GM12891 (cell line): ENCODE measurements at regions not wholly inside any gene's neighbourhood (a gene's known extent, or its start where the extent isn't known, plus 50 kb on each side); places are given as distances from the start of the nearest gene placed in this dataset.

Source experiments
- DNase-seq: peaks from one replicate; pipeline ENCODE4 v3.0.0; 2011; ENCODE audit warnings: low spot score; ENCODE audit not compliant: insufficient read length
- FAIRE-seq: peaks from 2 replicates; lab custom pipeline; 2011; peaks lifted over from hg19 to GRCh38; lab: Jason Lieb, UNC
- PAX5 ChIP-seq: IDR thresholded peaks from 2 replicates; pipeline ENCODE4 v1.6.1; 2011; ENCODE audit warnings: low read length, moderate library complexity, mild to moderate bottlenecking; ENCODE audit not compliant: insufficient read depth, severe bottlenecking
- POLR2A ChIP-seq: IDR thresholded peaks from 2 replicates; pipeline ENCODE4 v1.6.1; 2011; ENCODE audit warnings: low read depth, low read length, control low read depth
- POLR2AphosphoS5 ChIP-seq: IDR thresholded peaks from 2 replicates; pipeline ENCODE4 v1.6.1; 2011; ENCODE audit warnings: low read depth, low read length, control low read depth
- POU2F2 ChIP-seq: IDR thresholded peaks from 2 replicates; pipeline ENCODE4 v1.6.1; 2011; ENCODE audit warnings: low read depth, mild to moderate bottlenecking, control low read depth, low read length, moderate library complexity
- SPI1 ChIP-seq: IDR thresholded peaks from 2 replicates; pipeline ENCODE4 v1.6.1; 2011; ENCODE audit warnings: low read depth, low read length, control low read depth
- TAF1 ChIP-seq: IDR thresholded peaks from 2 replicates; pipeline ENCODE4 v1.6.1; 2011; ENCODE audit warnings: low read depth, low read length, control low read depth

DNA sequence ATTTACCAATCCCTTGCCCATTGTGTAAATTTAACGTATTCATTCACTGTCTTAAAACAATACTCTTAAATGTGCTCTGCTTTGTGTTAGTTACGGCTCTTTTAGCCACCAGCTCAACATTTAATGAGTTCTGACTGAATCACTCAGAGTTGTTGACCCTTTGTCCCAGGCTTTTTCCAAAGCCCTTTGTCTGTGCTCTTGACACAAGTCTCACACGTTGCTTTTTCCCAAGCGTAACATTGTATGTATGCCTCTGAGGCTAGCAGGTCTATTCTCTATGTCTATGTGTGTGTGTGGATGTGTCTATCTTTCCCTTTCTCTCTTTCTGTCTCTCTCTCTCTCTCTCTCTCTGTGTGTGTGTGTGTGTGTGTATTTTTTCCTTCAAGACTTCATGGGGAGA is 435.4 kb upstream of the GOLIM4 start:
- no peak for FAIRE-seq
- DNase-seq = no peak
- no peak for TF ChIP-seq PAX5
- TF ChIP-seq SPI1 = no peak
- TF ChIP-seq TAF1 = no peak
- TF ChIP-seq POLR2AphosphoS5 = no peak
- no peak for TF ChIP-seq POLR2A
- TF ChIP-seq POU2F2 = no peak

GRCh38 chr3:168524129-168524528 is 428.4 kb upstream of the GOLIM4 start:
- TF ChIP-seq POLR2A = no peak
- DNase-seq (no peak), FAIRE-seq (no peak)

DNA sequence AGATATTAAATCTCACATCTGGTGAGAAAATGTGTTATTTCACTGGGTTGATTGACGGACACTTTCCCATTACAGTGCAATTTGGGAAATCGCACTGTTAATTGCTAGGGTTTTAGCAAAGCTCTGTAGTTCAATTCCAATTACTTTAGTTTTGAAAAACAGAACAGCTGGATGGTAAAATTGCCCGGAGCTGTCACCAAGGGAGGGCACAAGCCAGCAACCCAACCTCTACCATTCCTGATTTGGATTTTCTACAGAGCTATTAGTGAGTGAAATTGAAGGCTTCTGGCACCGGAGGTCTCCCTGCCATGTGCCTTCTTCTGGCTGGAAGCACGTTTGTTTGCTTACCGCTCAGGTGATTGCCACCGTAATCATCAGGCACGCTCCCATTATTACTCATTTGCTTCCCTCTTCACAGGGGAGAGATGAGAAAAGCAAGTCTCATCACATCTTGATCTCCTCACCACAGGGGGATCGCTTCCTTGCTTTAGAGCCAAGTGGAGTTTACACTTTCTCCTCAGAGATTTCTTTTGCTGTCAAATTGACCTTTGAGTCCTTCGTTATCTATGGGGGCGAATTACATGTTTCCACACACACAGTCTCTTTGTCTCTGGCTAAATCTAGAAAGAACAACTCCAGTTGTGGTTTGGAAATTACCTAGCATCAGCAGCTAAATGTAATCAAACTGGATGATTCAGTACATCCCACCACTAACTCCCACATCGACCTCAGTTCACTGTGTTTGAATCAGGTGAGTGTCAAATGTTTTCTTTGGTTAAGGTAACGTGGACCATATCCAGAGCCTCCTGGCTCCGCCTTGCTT is 421.7 kb upstream of the GOLIM4 start:
- FAIRE-seq (no peak), DNase-seq (no peak)
- no peak for TF ChIP-seq SPI1
- no peak for TF ChIP-seq POU2F2

DNA sequence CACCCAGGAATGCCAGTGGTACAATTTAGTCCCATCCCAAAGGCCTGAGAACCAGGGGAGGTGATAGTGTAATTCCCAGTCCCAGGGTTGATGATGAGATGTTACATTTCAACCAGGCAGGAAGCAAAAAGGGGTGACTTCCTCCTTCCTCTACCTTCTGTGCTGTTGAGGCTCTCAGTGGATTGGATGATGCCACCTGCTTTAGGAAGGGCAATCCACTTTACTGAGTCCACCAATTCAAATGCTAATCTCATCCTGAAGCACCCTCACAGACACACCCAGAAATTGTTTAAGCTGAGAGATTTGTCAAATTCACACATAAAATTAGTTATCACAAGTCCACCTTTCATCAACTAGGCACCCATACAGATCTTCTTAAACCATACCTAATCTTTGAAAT is 418.5 kb upstream of the GOLIM4 start:
- no peak for TF ChIP-seq POLR2AphosphoS5
- no peak for TF ChIP-seq POU2F2
- TF ChIP-seq SPI1 = no peak
- TF ChIP-seq TAF1 = no peak
- TF ChIP-seq PAX5 = no peak
- no peak for TF ChIP-seq POLR2A
- DNase-seq (no peak), FAIRE-seq (no peak)

DNA sequence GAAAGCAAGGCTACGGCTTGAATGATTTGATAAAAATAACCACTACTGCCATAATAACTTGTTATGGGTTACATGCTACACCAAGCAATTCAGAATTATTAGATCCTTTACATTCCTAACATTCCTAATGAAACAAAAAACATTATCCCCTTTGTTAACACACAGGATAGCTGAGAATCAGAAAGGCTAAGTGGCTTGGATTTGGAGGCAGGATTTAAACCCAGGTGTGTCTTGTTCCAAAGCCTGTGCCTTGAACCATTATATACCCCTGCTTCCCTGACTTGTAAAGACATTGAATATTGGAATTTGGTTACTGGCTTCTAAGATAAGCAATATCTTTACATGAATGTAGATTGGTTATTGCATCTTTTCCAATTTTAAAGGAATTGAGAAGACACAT is 417.1 kb upstream of the GOLIM4 start:
- DNase-seq (no peak), FAIRE-seq (no peak)

GRCh38 chr3:168511428-168512014 is 415.8 kb upstream of the GOLIM4 start:
- TF ChIP-seq TAF1 (no peak), POU2F2 (no peak), POLR2AphosphoS5 (no peak), PAX5 (no peak), POLR2A (no peak), SPI1 (no peak)
- no peak for DNase-seq
- FAIRE-seq = no peak

More for the DNA sequence above, 417.1 kb upstream of the GOLIM4 start:
- TF ChIP-seq SPI1 = no peak
- TF ChIP-seq POU2F2 = no peak
- TF ChIP-seq TAF1 = no peak
- no peak for TF ChIP-seq PAX5
- no peak for TF ChIP-seq POLR2A
- no peak for TF ChIP-seq POLR2AphosphoS5

DNA sequence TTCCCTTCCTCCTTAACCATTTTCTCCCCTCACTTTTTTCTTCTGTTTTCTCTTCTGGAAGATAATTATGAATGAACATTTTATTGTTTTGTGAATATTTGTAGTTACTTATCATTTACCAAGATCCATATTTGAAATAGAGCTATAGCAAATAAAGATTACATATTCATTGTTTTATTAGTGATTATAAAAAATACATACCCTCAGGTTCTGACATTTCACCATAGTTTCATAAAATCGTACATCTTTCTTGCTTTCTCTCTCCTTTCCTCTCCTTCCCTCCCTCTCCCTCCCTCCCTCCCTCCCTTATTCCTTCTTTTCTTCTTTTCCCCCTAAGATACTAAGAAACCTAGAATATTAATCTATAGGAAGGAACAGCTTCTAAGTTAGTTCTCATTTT is 410.9 kb upstream of the GOLIM4 start:
- no peak for TF ChIP-seq SPI1
- TF ChIP-seq POLR2A = no peak
- no peak for TF ChIP-seq TAF1
- TF ChIP-seq PAX5 = no peak
- no peak for TF ChIP-seq POLR2AphosphoS5
- no peak for TF ChIP-seq POU2F2
- DNase-seq = no peak
- FAIRE-seq = no peak

DNA sequence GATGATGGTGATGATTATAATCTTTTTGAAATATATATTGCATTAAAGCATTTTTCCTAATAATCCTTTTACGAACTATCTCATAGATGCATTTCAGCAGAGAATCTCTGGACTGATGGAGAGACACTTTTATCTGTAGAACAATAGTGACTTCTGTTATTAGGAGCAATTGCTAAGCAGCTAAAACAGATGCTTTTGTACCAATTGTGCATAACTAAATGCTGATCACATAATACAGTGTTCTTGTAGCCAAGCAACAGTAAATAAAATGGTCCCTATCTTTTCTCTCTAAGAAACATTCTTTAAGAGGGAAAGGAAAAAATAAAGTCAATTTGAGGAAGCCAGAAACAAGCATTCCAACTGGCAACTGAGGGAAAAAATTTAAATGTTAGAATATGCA is 405.8 kb upstream of the GOLIM4 start:
- TF ChIP-seq POU2F2 (no peak), TAF1 (no peak), SPI1 (no peak), POLR2A (no peak), PAX5 (no peak), POLR2AphosphoS5 (no peak)
- no peak for DNase-seq
- no peak for FAIRE-seq

GRCh38 chr3:168498194-168498593 is 402.5 kb upstream of the GOLIM4 start:
- DNase-seq = no peak
- no peak for TF ChIP-seq SPI1
- no peak for TF ChIP-seq POLR2A
- TF ChIP-seq POU2F2 = no peak
- TF ChIP-seq PAX5 = no peak
- no peak for TF ChIP-seq POLR2AphosphoS5
- no peak for TF ChIP-seq TAF1
- FAIRE-seq = no peak

DNA sequence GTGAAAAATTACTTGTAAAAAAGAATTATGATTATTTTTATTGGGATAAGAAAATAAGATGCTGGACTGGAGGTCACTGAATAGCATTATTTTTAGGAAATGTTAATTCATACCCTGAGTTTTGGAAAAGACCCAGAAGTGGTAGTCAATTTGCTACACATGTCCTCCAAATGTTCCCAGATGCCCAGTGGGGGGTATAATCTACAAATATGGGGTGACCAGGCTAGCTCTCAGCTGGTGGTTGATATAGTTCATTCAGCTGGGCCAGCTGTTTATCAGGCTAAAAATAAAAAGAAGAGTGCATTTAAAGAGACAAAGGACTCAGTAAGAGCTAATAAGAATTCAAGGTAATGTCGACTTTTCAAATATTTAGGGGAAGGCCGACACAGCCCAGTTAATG is 402.0 kb upstream of the GOLIM4 start:
- TF ChIP-seq TAF1 (no peak), POLR2A (no peak), PAX5 (no peak), SPI1 (no peak), POLR2AphosphoS5 (no peak), POU2F2 (no peak)
- FAIRE-seq (no peak), DNase-seq (no peak)

DNA sequence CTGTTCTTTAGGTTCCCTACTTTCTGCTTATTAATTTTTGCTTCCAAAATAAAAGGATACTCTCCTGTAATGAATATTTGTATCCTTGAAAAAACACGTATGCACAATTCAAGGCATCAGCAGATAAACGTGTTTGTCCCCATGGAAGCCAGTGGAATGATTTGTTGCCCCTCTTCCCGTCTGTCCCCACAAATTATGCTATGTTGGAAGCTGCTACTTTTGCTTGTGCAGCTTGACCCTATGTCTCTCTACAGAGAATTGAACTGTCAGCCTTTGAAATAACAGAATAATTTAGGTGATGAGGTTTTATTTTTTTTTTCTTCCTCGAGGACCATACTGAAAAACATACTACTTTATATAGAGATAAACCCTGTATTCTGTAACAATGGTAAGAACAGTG is 401.5 kb upstream of the GOLIM4 start:
- FAIRE-seq = no peak
- TF ChIP-seq POU2F2 (no peak), TAF1 (no peak), PAX5 (no peak), POLR2A (no peak), SPI1 (no peak), POLR2AphosphoS5 (no peak)
- DNase-seq = no peak
